GM21529 (cell line): ENCODE measurements at regions not wholly inside any gene's neighbourhood (a gene's known extent, or its start where the extent isn't known, plus 50 kb on each side); places are given as distances from the start of the nearest gene placed in this dataset.
"Not testable (repeated sequence)": the region's sequence is repeated elsewhere in the genome, so short reads cannot be mapped to it uniquely, and the experiment has no call there.

ENCODE experiments used
- ATAC-seq: cut with Tn5 transposase; IDR thresholded peaks from one replicate; pipeline ENCODE4 v1.9.1; 2021; ENCODE audit not compliant: unreplicated experiment

- no peak for ATAC-seq
These were observed 50.4 kb upstream of the CACUL1 start for GRCh38 chr10:118805146-118805545.

GRCh38 chr10:118807512-118808305 is 52.9 kb upstream of the CACUL1 start:
- ATAC-seq: no peak

- no peak for ATAC-seq
These were observed 54.0 kb upstream of the CACUL1 start for GRCh38 chr10:118808601-118809356.

- no peak for ATAC-seq
These were observed 54.8 kb upstream of the CACUL1 start for GRCh38 chr10:118809357-118810220.

GRCh38 chr10:118810796-118811505 is 56.2 kb upstream of the CACUL1 start:
- no peak for ATAC-seq

- no peak for ATAC-seq
These were observed 57.1 kb upstream of the CACUL1 start for GRCh38 chr10:118811675-118812392.

GRCh38 chr10:118812393-118812740 is 57.6 kb upstream of the CACUL1 start:
- ATAC-seq: no peak

GRCh38 chr10:118813001-118813400 is 58.2 kb upstream of the CACUL1 start:
- not testable (repeated sequence) for ATAC-seq

GRCh38 chr10:118816471-118817168 is 61.9 kb upstream of the CACUL1 start:
- no peak for ATAC-seq

GRCh38 chr10:118817328-118818068 is 62.7 kb upstream of the CACUL1 start:
- no peak for ATAC-seq

- no peak for ATAC-seq
These were observed 64.0 kb upstream of the CACUL1 start for GRCh38 chr10:118818621-118819221.

- no peak for ATAC-seq
These were observed 65.8 kb upstream of the CACUL1 start for GRCh38 chr10:118820326-118821116.

GRCh38 chr10:118823256-118823907 is 68.6 kb upstream of the CACUL1 start:
- no peak for ATAC-seq

GRCh38 chr10:118827053-118827452 is 72.3 kb upstream of the CACUL1 start:
- ATAC-seq: no peak

- ATAC-seq: no peak
These were observed 72.8 kb upstream of the CACUL1 start for GRCh38 chr10:118827466-118828155.

GRCh38 chr10:118832241-118832651 is 77.5 kb upstream of the CACUL1 start:
- ATAC-seq: no peak

GRCh38 chr10:118834370-118834769 is 79.6 kb upstream of the CACUL1 start:
- not testable (repeated sequence) for ATAC-seq
